GM12892 (cell line): ENCODE measurements at regions not wholly inside any gene's neighbourhood (a gene's known extent, or its start where the extent isn't known, plus 50 kb on each side); places are given as distances from the start of the nearest gene placed in this dataset.

Experiments used
- POLR2A ChIP-seq: IDR thresholded peaks from 2 replicates; pipeline ENCODE4 v1.6.1; 2011; ENCODE audit warnings: low read depth, low read length, control low read depth
- POLR2AphosphoS5 ChIP-seq: IDR thresholded peaks from 2 replicates; pipeline ENCODE4 v1.6.1; 2011; ENCODE audit warnings: low read depth, low read length, control low read depth
- TAF1 ChIP-seq: IDR thresholded peaks from 2 replicates; pipeline ENCODE4 v1.6.1; 2011; ENCODE audit warnings: low read depth, mild to moderate bottlenecking, control low read depth, low read length, borderline replicate concordance

DNA sequence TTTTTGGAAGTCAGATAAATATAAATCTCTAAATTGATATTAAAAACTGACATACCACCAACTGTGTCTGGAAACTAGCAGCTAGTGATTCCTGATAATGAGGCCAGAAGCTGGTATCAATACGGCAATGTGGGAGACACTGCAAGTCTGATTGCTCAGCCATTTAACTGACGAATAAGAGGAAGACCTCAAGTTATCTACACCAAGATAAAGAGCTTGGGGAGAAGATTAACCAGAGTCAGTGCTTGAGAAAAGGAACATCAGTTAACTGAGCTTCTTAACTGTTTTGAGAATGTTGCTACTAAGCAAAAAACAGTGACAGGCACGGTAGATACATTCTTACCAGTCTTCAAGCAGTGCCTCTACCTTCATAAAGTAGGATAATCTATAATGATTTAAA, 140.4 kb upstream of the TENT5A start:
- TF ChIP-seq POLR2AphosphoS5: no peak
- TF ChIP-seq POLR2A: no peak
- no peak for TF ChIP-seq TAF1
